ENCODE measurements at regions not wholly inside any gene's neighbourhood (a gene's known extent, or its start where the extent isn't known, plus 50 kb on each side); places are given as distances from the start of the nearest gene placed in this dataset.

DNA sequence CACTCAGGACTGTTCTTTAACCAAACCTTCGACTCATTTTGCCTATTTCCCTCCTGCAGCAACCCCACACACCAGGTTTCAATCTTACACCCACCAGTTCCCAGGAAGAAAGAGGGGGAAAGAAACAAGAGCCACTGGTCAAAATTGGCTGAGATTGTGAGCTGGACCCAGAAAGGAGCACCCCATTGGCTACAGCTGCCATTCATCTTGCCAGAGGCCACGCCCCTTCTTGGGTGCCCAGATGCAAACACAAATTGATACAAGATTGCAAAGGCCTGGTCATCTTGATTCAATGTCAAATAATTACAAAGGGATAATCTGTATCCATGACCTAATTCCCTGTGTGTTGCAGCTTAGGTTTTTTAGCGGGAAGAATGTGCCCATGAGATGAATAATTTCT lies 258.4 kb downstream of the LIG4 start:
- no peaks in the 10 kb centered on the region for H3K36me3 ChIP-seq (ENCODE audit: control insufficient read depth, insufficient read depth, low read length)
- no peak overlapping the region for H3K4me3 ChIP-seq (ENCODE audit: low read depth, low read length)
- H3K27me3 ChIP-seq (ENCODE audit: control insufficient read depth, insufficient read depth, low read length), result no peaks in the 10 kb centered on the region
- no peak for DNase-seq (ENCODE audit: low read depth)
- FAIRE-seq, result no peak
- TF ChIP-seq, protein P1, sequence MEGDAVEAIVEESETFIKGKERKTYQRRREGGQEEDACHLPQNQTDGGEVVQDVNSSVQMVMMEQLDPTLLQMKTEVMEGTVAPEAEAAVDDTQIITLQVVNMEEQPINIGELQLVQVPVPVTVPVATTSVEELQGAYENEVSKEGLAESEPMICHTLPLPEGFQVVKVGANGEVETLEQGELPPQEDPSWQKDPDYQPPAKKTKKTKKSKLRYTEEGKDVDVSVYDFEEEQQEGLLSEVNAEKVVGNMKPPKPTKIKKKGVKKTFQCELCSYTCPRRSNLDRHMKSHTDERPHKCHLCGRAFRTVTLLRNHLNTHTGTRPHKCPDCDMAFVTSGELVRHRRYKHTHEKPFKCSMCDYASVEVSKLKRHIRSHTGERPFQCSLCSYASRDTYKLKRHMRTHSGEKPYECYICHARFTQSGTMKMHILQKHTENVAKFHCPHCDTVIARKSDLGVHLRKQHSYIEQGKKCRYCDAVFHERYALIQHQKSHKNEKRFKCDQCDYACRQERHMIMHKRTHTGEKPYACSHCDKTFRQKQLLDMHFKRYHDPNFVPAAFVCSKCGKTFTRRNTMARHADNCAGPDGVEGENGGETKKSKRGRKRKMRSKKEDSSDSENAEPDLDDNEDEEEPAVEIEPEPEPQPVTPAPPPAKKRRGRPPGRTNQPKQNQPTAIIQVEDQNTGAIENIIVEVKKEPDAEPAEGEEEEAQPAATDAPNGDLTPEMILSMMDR (IDR thresholded peaks at IDR 0.05; ENCODE audit: insufficient read depth, low read length, severe bottlenecking), result no peak

DNA sequence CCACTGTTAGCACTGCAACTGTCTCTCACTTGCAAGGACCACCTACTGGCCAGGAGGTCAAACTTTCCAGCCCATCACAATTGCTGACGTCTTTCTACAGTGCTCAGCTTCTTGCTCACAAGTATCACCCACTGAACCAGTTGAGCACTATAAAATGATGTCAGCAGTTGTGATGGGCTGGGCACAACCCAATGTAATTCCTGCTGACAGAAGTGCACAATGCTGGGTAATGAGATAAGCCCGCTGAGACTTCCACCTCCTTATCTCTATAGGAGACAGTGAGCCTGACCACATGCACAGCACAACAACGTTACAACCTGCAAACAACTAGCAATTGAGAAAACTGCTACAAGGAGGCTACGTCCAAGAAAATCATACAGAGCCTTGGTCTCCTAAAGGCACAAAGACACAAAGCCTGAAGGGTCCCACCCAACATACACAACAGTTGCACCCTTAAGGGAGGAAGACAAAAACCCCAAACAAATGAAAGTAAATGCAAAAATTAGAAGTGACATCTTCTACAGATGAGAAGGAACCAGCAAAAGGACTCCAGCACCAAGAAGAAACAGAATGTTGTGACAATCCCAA lies 273.2 kb downstream of the LIG4 start:
- no peak for FAIRE-seq
- no peak overlapping the region for H3K4me3 ChIP-seq (ENCODE audit: low read depth, low read length)

DNA sequence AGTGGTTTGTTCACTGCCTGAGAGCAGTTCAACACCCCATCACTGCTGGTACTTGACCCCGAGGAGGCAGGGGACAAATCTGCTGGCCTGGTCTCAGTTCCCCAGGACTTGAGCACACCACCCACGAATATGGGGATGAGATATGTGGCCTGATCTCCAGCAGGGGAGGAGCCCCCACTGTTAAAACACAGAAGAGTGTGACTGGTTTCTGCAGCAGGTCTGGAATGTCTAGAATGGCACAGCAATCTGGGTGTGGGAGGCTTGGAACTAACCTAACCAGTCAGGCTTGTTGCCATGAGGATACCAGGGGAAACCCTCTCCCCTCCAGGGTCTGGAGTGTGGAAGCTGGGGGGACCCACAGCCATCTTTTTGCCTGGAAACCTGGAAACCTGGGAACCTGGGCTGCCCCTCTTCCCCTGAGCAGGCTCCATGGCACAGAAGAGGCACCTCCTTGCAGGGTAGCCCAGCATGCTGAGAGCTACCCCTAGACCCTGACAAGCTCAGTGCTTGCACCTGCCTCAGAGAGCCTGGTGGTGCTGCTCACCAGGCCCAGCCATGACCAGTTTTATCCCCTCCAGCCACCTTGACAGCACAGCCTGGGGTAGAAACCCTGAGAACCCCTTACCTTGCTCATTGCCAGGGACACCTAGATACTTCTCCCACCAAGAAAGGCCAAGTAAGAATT lies 273.8 kb downstream of the LIG4 start:
- Histone ChIP-seq H3K36me3 (ENCODE audit: control insufficient read depth, insufficient read depth, low read length) (no peaks in the 10 kb centered on the region), H3K4me3 (ENCODE audit: low read depth, low read length) (no peak overlapping the region), H3K27me3 (ENCODE audit: control insufficient read depth, insufficient read depth, low read length) (no peaks in the 10 kb centered on the region)
- FAIRE-seq (peak; percentile 36), DNase-seq (ENCODE audit: low read depth) (no peak)
- TF ChIP-seq, protein P1 (IDR thresholded peaks at IDR 0.05; ENCODE audit: insufficient read depth, low read length, severe bottlenecking), result no peak

More for the DNA sequence above, 273.2 kb downstream of the LIG4 start:
- no peak for DNase-seq (ENCODE audit: low read depth)
- TF ChIP-seq, protein P1 (IDR thresholded peaks at IDR 0.05; ENCODE audit: insufficient read depth, low read length, severe bottlenecking), result no peak
- no peaks in the 10 kb centered on the region for H3K36me3 ChIP-seq (ENCODE audit: control insufficient read depth, insufficient read depth, low read length)
- H3K27me3 ChIP-seq (ENCODE audit: control insufficient read depth, insufficient read depth, low read length), result no peaks in the 10 kb centered on the region

DNA sequence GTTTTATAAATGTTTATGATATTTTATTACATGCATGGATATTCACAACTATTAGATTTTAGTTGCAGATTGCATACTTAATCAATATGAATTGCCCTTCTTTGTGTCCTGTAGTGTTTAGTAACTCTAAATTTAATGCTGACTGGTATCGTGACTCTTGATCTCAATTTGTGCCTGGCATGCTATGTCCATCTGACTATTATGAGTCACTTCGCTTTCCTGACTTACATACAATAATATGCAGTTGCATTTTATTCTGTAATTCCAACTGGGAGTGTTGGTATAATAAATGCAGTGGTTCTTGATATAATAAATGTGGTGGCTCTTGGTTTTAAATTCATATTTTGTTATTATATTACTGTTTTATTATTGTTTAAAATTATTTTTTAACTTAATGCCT lies 277.5 kb downstream of the LIG4 start:
- Histone ChIP-seq H3K4me3 (ENCODE audit: low read depth, low read length) (no peak overlapping the region), H3K27me3 (ENCODE audit: control insufficient read depth, insufficient read depth, low read length) (no peaks in the 10 kb centered on the region), H3K36me3 (ENCODE audit: control insufficient read depth, insufficient read depth, low read length) (no peaks in the 10 kb centered on the region)
- DNase-seq (ENCODE audit: low read depth) (no peak), FAIRE-seq (no peak)
- TF ChIP-seq, protein P1 (IDR thresholded peaks at IDR 0.05; ENCODE audit: insufficient read depth, low read length, severe bottlenecking), result no peak

DNA sequence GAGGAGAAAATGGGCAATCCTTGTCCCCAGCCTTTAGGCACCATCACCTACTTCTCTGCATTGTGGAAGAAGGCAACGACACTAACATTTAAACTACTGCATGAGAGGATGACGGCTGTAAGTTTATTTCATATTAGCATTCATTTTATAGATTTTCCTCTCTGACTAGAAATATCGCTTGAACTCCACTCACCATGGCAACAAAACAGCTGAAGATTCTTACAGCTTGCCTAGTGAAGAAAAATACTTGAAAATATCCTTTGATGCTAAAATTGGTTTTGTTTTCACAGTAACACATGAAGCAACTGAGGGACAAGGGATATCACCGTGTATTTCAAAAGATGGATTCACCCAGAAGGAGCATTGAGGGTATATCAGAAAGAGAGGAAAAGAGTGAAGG lies 284.3 kb downstream of the LIG4 start:
- TF ChIP-seq, protein P1 (IDR thresholded peaks at IDR 0.05; ENCODE audit: insufficient read depth, low read length, severe bottlenecking), result no peak
- Histone ChIP-seq H3K4me3 (ENCODE audit: low read depth, low read length) (no peak overlapping the region), H3K27me3 (ENCODE audit: control insufficient read depth, insufficient read depth, low read length) (no peaks in the 10 kb centered on the region), H3K36me3 (ENCODE audit: control insufficient read depth, insufficient read depth, low read length) (no peaks in the 10 kb centered on the region)
- FAIRE-seq, result no peak
- no peak for DNase-seq (ENCODE audit: low read depth)

DNA sequence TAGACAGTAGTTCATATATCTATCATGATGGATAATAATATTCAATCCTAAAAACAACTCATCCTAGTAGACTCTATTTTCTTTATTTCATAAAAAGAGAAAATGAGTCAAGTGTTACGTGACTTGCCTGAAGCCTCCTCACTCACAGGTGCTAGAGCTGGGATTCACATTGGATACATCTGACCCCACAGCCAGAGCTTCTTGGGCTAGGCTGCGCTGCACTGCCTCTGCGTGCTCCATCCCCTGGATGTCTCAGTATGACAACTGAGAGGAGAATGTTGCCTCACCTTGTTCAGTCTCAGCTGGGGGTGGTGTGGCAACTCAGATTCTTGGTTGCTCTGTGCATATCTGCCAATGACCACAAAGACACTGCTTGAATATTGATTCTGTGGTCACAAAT lies 286.6 kb downstream of the LIG4 start:
- DNase-seq (ENCODE audit: low read depth) (no peak), FAIRE-seq (no peak)
- TF ChIP-seq, protein P1 (IDR thresholded peaks at IDR 0.05; ENCODE audit: insufficient read depth, low read length, severe bottlenecking), result no peak
- Histone ChIP-seq H3K4me3 (ENCODE audit: low read depth, low read length) (no peak overlapping the region), H3K27me3 (ENCODE audit: control insufficient read depth, insufficient read depth, low read length) (no peaks in the 10 kb centered on the region), H3K36me3 (ENCODE audit: control insufficient read depth, insufficient read depth, low read length) (no peaks in the 10 kb centered on the region)

All from bronchial epithelial cell (primary cell).